HG03196 (cell line): ENCODE measurements at regions not wholly inside any gene's neighbourhood (a gene's known extent, or its start where the extent isn't known, plus 50 kb on each side); places are given as distances from the start of the nearest gene placed in this dataset.
A peak's percentile ranks its signal among the peaks of the same experiment; 100 is the strongest.
"Not testable (repeated sequence)": the region's sequence is repeated elsewhere in the genome, so short reads cannot be mapped to it uniquely, and the experiment has no call there.

Experiments
- ATAC-seq: cut with Tn5 transposase; IDR thresholded peaks from one replicate; pipeline ENCODE4 v1.9.1; 2021; ENCODE audit not compliant: unreplicated experiment

DNA sequence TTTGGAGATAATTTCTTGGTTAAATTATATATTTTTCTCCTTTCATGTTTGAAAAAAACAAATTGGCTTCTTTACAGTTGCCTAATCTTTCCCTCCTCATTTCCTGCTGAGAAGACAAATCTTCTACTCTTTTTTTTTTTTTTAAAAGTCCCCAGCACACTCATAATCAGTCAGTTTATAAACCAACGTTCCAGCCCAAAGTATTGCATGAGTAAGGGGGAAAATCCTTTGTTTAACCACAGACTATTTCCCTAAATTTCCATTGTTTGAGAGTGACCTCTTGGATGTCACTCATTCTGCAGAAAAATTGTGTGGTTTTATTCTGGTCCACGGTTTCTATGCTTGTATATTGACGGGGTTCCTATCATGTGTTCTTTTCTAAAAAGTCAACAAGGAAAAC lies 55.1 kb upstream of the TLR4 start:
- no peak for ATAC-seq

DNA sequence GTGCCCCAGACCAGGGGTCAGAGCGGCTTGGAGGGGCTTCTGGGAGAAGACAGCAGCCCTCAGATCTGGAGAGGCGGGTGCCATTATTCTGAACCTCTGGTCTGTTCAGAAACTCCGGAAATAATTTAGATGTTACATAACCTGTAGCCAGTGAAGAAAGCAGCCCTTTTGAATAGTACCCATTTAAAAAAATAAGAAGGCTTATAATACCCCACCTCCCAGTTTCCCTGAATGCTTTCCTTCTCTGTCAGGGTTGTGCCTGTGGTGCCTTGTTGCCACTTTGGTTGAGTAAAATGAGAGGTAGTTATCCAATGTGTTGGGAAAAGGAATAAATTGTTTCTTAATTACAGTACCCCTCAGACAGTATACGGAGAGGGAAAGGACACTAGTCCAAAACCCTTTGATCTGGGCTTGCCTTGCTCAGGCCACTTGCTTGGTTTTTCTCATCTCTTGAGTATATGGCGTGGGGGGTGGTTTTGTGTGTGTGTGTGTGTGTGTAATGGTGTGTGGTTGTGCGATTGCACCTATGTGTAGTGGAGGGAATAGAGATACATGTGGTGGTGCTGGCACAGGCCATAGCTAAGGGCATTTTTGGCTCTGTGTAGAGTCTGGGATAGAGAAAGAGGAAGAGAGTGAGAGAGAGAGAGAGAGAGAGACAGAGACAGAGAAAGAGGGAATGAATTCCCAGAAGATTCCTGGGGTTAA lies 59.1 kb upstream of the TLR4 start:
- no peak for ATAC-seq

DNA sequence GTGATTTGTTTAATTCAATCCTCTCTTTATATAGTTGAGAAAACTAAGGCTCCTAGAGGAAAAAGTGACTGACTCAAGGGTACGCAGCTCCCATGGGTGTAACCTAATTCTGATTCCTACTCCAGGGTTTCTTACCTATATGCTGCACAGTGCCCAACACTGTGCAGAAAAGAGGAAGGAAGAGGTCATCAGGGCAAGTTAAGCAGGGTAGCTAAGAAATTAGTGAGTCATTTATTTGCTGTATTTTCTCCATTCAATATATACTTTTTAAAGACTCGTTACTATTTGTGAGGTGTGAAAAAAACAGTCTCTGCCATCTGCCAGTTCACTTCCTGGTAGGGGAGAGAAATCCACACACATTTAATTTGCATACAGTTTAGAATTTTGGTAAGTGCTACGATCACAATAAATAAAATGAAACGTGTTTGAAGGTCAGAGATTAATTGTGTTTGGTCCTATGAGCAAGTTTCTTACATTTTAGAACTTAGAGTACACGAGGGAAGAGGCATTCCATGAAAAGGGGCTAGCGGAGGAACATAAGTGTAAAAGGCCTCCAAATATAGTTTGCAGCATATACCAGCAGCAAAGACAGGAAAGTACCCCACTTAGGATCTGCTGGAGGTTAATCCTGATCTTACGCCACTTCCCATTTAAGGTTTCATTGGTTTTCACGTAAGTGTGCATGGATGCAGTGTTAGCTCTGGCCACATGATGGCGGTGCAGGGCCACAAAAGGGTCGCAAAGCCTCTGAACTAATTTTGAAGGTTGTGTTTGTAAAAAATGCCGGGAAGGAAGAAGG lies 59.9 kb upstream of the TLR4 start:
- ATAC-seq: peak; percentile 91

DNA sequence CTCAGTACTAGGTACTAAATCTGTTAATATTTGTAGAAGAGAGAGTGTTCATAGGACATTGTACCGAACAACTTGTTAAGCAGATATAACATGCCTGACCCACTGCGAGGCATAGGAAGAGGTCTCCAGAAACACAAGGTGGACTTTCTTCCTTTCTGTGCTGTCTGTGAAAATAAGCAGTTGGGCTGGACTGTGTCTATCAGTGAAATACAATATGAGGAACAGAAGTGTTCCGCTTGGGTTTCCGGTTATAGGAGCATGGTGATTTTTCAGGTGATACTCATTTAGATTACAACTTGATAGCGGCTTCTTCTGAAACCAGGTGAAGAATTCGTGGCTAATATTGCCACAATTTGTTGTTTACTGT lies 60.9 kb upstream of the TLR4 start:
- no peak for ATAC-seq

DNA sequence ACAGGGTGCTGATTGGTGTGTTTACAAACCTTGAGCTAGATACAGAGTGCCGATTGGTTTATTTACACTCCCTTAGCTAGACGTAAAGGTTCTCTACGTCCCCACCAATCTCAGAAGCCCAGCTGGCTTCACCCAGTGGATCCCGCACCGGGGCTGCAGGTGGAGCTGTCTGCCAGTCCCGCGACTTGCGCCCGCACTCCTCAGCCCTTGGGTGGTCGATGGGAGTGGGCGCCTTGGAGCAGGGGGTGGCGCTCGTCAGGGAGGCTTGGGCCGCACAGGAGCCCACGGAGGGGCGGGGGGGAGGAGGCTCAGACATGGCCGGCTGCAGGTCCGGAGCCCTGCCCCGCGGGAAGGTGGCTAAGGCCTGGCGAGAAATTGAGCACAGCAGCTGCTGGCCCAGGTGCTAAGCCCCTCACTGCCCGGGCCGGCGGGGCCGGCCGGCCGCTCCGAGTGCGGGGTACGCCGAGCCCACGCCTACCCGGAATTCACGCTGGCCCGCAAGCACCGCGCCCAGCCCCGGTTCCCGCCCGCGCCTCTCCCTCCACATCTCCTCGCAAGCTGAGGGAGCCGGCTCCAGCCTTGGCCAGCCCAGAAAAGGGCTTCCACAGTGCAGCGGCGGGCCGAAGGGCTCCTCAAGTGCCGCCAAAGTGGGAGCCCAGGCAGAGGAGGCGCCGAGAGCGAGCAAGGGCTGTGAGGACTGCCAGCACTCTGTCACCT lies 61.5 kb upstream of the TLR4 start:
- ATAC-seq: not testable (repeated sequence)

DNA sequence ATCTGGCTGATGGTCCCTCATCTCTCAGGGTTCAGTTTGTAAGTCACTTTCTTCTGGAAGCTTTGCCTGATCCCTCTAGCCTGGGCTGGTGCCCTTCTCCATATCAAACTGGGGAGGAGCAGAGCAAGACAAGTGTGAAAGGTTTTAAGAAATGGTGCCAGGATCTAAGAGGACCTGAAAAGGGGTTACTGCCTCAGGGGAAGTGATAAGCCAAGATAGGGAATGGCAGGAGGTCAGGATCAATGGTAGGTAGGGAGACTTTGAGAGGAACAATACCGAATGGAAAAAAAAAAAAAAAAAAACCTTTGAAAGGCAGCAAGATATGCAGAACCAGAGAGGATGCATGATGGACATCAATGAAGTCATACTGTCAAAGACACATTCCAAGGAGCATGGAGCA lies 67.5 kb upstream of the TLR4 start:
- ATAC-seq: no peak

DNA sequence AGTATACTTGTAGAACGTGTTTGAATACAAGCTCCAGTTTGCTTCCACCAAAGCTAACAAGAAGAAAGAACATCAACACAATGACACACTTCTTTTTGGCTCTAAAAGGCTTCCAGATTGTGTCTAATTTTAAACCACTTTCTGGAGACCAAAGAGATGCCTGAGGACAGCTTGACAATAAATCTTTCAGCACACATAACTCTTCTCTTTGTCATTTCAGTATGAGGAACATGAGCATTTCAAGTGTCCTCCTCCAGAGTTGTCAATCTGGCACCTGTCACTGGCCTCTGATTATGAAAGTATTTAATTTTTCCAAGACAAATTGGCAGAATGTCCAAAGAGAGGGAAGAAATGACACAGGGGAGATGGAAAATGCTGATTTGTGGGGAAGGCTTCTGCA lies 79.0 kb upstream of the TLR4 start:
- no peak for ATAC-seq

DNA sequence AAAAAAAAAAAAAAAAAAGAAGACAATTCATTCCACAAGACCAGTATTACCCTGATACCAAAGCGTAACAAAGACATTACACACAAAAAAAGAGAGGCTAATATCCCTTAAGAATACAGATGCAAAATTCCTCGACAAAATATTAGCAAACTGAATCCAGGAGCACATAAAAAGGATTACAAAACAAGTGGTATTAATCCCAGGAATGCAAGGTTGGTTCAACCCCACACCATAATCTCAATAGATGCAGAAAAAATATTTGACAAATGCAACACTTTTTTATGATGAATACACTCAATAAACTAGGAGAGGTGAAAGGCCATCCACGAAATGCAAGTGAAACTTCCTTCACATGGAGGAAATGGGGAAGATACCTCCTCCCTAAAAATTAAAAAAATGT lies 80.1 kb upstream of the TLR4 start:
- ATAC-seq: no peak

DNA sequence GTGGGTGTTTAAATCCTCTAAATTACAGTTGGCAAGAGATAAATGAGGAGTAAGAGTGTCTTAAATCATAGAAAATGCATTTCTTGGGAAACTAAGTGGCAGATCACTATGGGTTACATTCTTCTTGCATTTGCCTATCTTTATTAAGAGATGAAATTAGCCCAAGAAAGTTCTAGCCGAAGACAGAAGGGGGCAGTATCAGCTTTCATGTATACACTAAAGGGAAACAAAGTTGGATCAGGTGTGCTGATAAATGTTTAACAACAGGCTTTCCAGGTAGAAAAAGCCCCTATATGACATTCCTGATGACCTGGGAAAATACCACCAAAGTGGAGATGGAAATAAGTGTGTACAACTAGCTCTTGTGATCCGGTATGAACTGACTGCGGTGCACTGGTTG lies 81.9 kb upstream of the TLR4 start:
- no peak for ATAC-seq

DNA sequence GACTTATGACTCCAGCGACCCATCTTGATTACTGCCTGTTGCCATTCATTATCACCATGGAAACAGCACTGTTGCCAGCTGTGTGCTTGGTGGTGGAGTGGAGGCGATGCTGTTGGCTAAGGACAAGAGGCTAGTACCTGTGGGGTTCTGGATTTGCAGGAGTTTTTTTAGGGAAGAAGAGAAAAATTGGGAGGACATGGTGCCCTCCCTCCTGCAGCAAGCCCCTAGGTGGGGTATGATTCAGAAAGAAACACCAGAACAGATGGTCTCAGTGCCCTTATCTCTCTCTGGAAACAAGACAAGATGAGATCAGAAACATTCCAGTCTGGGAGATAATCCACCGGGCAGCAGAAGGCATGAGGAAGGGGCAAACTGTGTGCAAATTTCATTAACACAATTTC lies 87.8 kb upstream of the TLR4 start:
- ATAC-seq: no peak

DNA sequence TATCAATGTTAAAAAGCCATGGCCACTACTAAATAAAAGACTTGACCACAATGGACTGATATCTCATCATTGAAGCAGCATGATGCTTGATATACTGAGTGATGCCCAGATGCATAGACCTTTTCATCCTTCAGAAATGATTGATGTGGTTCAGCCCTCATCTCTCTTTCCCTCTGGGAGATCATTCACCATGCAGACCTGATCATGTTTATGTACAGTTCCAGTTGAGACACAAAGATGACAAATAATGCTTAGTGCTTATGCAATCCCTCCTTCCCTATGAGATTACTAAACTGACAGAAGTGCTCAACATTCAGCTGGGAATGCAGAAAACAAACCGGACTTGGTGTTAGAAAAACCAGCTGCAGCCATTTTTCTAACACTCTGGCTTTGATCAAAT lies 91.9 kb upstream of the TLR4 start:
- ATAC-seq: no peak

DNA sequence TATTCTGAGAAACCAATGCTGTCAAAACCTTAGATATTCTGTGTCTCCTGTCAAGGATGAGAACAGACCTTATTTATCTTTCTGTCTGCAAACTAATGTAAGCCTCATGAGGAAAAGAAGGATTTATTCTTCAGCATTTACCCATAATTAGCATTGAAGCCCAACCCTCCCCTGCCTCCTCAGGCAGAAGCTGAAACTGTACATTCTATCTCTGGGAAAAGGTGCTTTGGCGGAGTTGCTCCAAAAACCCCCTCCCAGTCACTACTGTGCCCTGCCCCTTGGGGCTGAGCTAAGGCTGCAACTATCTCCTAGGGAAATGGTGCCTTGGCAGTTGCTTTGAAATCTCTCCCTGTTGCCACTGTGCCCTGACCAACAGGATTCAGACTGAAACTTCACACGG lies 106.2 kb upstream of the TLR4 start:
- ATAC-seq: no peak

DNA sequence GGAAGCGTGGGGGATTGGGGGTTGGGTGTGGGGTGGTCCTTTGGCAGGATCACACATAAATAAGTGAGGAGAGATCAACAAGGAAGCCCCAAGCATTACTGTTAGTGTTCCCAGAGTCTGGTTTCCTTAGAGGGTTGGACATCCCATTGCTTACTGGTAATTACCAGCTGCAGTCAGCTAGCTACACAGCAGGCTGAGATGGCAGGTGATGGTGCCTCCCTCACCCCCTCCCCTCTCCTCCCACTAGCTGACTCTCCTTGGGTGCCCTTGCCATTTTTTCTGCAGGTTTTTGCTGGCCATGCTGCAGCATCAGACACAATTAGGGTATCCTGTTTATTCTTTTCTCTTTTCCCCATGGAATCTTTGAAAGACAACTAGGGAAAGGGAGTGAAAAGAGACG lies 107.5 kb upstream of the TLR4 start:
- no peak for ATAC-seq

DNA sequence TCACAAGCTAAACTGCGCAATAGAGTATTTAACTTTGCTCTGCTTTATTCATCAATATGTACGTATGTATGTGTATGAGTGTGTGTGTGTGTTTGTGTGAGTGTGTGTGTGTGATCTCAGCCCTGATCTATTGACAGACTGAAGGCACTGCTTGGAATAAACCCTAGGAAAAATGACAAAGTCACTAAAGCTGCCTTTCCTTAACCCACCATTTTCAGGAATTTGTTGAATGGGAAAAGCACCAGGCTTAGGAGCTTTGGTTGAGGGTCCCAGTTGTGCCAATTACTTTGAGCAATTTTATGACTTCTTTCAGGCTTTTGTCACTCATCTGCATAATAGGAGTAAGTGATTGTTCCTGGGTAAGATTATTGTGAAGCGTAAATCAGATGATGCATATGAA lies 108.6 kb upstream of the TLR4 start:
- ATAC-seq: no peak

DNA sequence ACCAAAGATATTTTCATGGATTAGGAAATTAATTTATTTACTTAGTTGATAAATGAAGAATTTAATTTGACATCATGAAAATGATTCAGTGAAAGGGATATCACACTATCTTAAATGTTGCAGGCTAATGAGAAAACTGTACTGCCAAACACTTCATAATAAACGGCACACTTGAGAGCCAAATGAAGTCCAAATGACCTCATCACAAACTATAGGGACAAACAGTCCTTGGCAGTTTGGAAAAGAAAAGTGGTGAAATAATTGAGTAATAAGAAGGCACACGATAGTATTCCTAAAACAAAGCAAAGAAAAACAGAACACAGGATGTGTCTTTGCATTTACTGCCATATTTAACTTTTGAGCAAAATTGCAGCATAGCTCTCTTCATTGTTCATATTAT lies 116.9 kb upstream of the TLR4 start:
- no peak for ATAC-seq

DNA sequence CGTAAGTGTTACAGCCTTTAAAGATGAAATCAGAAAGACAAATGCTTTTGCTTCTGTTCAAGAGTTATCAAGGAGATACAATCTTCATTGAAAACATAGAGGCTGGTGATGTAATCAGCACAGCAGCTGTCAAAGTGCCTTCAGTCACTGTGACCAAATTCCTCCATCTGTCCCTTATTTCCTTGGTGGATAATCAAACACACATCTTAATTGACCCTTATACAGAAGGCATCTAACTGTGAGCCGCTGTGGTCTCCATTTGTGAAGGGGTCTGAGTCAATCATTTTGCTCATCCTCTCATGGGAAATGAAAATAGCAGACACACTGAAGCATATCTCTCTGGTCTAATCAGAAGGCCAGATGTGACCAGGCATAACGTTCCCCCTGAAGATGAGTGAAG lies 130.1 kb upstream of the TLR4 start:
- no peak for ATAC-seq

DNA sequence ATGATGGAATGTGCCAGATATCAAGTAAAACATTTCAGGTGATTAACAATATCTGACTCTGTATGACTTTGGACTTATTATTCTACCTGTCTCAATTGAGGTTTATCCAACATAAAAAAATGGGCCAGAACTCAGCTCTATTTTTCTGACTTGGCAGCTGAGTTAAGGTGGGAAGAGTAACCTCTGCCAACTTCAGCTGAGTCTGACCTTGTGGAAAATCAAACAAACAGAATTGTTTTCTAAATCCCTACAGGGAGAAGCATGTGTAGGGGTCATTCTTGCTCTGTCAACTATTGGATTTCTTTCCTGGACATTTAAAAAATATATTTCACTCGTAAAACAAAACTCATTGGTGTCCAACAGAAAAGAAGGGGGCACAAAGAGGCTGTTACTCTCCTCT lies 139.4 kb upstream of the TLR4 start:
- no peak for ATAC-seq

DNA sequence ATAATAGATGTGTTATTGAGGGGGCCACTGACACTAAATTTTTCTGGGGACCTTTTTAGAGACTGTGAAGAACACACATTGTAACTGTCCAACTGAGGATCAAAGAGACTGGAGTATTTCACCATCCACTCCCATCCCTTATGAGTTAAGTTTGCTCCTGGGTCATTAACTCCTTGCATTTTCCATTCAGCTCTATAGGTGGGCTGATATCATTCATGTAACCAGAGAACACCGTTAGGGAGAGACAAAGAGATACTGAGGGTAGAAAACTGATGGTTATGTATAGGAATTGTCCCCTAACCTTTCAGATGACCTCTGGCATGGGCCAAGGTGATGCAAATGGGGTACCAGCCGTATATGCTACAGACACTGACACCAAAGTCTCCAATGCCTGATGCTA lies 142.4 kb upstream of the TLR4 start:
- no peak for ATAC-seq

DNA sequence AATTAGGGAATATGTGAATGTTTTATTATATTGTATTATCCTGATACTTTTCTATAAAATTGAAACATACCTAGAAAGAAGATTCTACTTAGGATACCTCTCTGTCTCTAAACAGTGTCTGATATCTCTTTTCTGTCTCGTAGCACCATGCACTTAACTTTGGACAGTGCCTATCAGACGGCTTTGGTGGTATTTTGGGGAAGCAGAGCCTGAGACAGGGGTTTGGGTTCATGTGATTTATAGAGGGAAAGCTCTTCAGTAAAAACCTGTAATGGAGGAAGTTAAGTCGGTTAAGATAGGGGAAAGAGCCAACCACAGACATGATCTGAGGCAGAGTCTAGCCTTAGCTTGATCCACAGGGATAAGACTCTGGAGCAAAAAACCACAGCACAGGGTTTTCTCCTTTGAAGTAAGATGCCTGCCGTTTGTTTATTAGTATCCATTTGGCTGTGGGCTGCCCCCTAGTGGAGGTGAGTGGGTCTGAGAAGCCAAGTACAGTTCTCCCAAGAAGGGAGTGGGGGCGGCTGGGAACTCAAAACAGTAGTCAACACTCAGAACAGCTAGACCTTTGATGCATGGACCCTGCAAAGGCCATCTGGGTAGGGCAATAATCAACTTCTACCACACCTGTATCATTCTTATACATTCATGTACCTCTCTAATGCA lies 141.2 kb upstream of the ASTN2 start:
- ATAC-seq: peak; percentile 78

DNA sequence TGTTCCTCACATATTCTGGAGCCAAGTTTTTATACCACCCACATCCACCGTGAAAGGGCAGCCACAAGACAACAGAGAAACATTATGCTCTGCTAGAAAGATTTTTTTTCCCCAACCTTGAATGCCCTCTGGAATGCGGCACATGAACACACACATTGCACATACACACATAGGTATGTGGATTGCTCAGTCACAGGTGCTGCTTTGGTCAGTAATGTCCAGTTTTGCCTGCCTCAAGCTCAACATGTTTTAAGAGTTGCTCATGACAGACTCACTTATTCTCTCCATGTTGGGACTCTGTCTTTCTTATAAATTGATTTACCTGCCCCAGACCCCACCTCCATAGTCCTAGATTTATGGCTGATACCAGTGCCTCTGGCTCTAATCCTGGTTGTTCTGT lies 138.0 kb upstream of the ASTN2 start:
- ATAC-seq: no peak

DNA sequence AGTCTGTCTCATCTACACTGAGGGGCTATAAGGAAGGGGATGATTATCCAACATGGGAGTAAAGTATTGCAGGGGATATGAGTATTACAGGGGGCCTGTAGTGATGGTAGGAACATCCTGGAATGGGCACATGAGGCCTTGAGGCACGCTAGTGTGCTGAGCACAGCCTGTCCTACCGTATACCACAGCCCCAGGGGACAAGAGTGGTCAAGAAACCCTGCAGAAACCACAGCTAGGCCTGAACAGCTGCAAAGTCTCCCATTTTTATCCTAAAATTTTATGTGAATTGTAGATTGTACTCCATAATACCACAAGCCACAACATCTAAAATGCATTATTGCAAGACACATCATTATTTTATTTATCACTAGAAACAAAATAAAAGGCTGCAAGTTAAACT lies 136.3 kb upstream of the ASTN2 start:
- no peak for ATAC-seq

DNA sequence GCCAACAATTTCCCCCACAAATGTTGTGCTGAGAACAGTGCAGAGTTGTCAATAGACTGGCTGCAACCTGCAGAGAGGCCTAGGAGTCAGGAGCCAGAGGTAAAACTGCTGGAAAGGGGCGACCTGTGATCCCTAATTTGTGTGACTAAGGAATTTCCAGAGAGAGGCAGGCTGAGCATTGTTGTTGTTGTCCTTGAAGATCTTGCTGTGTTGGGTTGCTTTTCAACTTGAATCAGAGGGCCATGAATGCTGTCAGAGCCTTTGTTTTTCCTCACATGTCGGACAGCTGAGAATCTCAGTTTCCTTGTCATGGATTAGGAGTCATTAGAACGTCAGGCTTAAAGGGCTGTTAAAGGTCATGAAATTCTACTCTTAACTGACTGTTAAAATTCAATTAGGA lies 134.6 kb upstream of the ASTN2 start:
- ATAC-seq: no peak
